T-helper 2 cell (primary cell): ENCODE measurements at regions not wholly inside any gene's neighbourhood (a gene's known extent, or its start where the extent isn't known, plus 50 kb on each side); places are given as distances from the start of the nearest gene placed in this dataset.
"Not testable (repeated sequence)": the region's sequence is repeated elsewhere in the genome, so short reads cannot be mapped to it uniquely, and the experiment has no call there.

Experiments
- DNase-seq, 5 experiments: peaks; one replicate each; pipeline versions ENCODE4 v3.0.0 to v3.0.0-alpha.2; 2012 to 2022

- DNase-seq, result no peak
Measured at GRCh38 chr1:229118477-229119061, 152.3 kb upstream of the RAB4A start.

DNA sequence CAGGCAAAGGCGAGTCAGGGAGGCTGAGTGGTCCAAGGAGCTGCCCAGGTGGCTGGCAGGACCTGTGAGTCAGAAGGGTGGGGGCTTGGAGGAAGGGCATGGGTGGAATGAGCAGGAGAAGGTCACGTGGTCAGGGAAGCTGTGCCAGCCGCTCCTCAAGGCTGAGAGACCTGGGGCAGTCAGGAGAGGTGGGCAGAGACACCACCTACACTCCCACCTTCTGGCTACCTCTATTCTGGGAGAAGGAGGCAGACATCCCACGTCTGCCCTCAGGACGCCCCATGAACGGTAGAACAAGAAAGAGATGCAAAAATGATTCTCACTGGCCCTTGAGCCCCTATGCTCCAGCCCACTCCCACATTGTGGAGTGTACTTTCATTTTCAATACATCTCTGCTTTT is 151.8 kb upstream of the RAB4A start:
- DNase-seq, result no peak

- DNase-seq, result no peak
Measured at GRCh38 chr1:229119876-229120275, 151.0 kb upstream of the RAB4A start.

GRCh38 chr1:229121845-229122436 is 149.0 kb upstream of the RAB4A start:
- DNase-seq, result no peak

DNA sequence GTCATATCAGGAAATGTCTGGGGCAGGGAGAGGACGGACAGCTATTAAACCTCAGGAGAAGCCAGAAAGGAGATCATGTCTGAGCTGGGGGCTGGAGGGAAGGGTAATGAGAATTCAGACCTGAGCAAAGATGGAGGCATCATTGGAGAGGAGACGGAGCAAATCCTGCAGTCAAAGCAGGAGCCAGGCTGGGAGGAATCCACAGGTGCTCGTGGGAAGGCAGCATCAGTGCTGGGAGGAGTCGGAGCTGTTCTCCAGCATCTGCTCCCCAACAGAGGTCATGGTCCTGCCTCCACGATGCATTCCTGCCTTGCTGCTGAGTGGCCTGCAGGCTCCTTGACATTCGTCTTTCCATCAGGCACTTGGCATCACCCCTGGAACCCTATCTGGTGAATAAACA is 148.3 kb upstream of the RAB4A start:
- no peak for DNase-seq

- no peak for DNase-seq
Measured at GRCh38 chr1:229124116-229124515, 146.8 kb upstream of the RAB4A start.

- no peak for DNase-seq
Measured at GRCh38 chr1:229124520-229125124, 146.3 kb upstream of the RAB4A start.

GRCh38 chr1:229127301-229127700 is 143.6 kb upstream of the RAB4A start:
- peak in 2 of 5 experiments; percentile 18 to 60 for DNase-seq

DNA sequence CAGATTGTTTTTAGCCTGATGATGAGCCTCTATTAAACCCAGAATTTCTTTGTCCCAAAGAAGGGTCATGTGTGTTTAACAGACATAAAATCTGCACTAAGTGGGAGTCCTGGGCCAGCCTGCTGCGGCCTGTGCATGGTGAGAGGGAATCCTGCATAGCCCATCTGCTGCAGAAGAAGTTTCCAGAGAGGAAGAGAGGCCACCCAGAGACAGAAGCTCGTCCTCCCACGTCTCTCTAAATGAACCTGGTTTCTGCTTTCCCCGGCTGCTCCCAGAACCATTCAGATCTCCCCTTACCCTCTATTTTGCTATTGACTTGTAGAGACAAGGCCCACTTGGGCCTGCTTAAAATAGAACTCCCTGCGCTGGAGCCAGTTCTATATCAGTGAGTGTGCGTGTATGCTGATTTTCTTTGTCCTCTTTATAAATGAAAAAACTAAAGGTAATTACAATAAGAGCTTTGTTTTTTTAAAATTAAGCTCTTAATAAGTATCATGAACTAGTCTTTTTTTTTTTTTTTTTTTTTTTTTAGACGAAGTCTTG is 142.8 kb upstream of the RAB4A start:
- DNase-seq, result no peak

- peak in 2 of 5 experiments; percentile 20 to 60 for DNase-seq
Measured at GRCh38 chr1:229129301-229130027, 141.4 kb upstream of the RAB4A start.

DNA sequence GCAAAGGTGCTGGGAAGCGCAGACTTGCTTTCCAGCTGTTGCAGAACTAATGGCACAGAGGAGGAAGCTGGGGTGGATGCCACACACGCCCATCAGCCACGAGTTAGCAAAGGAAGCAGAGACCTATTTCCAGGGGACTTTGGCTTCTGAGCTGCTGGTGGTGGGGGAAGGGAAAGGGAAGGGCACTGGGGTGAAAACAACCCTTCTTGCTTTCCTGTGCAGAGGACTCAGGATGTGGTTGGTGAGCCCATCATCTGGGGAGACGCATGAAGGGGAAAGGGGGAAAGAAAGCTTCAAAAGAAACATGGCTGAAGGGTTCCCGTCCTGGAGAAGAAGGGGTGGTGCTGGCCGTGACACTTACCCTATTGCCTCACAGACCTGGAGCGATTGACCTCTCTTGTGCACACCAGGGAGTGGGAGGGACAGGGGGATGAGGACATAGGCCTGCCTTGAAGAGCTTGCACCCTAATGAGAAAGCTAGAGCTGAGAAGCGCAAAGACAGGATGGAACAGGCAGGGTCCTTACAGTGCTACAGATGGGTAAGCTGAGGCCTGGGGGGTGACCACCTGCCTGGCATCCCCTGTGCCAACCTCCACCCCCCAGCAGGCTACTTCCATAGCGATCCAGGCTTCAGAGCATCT is 140.8 kb upstream of the RAB4A start:
- DNase-seq, result peak in 2 of 5 experiments; percentile 37 to 64

- no peak for DNase-seq
Measured at GRCh38 chr1:229131243-229132105, 139.4 kb upstream of the RAB4A start.

- DNase-seq, result no peak
Measured at GRCh38 chr1:229132106-229132443, 138.8 kb upstream of the RAB4A start.

GRCh38 chr1:229132706-229133105 is 138.2 kb upstream of the RAB4A start:
- no peak for DNase-seq

GRCh38 chr1:229133151-229133550 is 137.8 kb upstream of the RAB4A start:
- DNase-seq, result no peak

GRCh38 chr1:229133811-229134210 is 137.1 kb upstream of the RAB4A start:
- no peak for DNase-seq

- not testable (repeated sequence) for DNase-seq
Measured at GRCh38 chr1:229134381-229135217, 136.3 kb upstream of the RAB4A start.

DNA sequence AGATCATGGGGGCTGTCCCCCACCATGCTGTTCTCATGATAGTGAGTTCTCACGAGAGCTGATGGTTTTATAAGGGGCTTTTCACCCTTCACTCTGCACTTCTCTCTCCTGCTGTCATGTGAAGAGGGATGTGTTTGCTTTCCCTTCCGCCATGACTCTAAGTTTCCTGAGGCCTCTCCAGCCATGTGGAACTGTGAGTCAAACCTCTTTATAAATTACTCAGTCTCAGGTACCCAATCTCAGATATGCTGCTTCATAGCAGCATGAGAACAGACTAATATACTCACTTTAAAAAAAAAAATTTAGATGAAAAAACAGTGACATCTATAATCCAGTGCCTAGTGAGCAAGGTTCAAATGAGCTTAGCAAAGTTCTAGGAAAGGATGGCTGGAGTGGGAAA is 135.1 kb upstream of the RAB4A start:
- no peak for DNase-seq

GRCh38 chr1:229136822-229137221 is 134.1 kb upstream of the RAB4A start:
- no peak for DNase-seq

DNA sequence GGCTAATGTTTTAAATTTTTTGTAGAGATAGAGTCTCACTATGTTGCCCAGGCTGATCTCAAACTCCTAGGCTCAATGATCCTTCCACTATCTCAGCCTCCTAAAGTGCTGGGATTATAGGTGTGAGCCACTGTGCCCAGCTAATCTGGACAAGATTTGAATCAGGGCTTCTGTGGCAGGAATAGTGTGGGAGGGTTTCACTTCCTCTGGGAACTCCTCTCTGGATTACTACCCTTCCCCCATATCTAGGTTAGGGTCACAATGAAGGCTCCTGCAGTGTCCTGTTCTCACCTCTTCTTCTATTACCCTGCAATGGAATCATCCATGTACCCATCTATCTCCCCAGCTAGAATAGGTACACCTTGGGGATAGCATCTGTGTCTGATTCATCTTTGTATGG is 133.6 kb upstream of the RAB4A start:
- no peak for DNase-seq

GRCh38 chr1:229138058-229138457 is 132.9 kb upstream of the RAB4A start:
- DNase-seq, result no peak
